Stimulated activated CD4-positive, alpha-beta T cell treated with anti-CD3 and anti-CD28 coated beads, TNF-alpha, amount 100 ng/mL, for 48 hours (primary cell): ENCODE measurements at regions not wholly inside any gene's neighbourhood (a gene's known extent, or its start where the extent isn't known, plus 50 kb on each side); places are given as distances from the start of the nearest gene placed in this dataset.

Experiments
- DNase-seq, 3 donors: peaks; one replicate each; pipeline ENCODE4 v3.0.0-alpha.2; 2020; ENCODE audit warnings: low read depth in 3 of 3

DNA sequence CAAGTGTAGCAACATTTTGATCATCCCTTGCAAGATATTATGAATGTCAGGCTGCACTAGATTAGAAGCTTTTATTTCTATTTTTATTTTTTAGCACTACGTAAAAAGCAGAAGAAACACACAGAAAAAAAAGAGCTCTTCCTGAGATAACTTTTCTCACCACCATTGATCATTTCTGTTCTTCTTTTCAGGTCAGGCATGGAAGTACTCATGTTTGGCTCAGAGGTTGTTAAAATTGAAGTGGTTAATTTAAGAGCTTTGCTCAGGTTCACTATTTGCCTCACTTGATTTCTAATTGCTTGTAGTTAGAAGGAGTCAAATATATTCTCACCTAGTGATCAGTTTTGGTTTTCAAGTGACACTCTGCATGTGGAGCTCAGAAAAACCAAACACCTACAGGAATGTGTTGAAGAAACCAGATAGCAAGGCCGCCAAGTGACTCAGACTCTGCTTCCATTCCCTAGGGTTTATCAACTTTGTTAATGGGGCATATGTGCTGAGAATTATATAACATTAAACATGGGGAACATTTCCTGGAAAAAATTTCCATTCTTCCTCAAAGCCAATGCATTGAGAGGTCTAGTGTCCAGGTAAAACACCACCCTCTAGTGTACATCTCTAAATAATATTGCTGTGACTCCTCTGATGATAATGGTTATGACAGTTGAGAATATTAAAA is 679.8 kb downstream of the CETN3 start:
- DNase-seq, result no peak

DNA sequence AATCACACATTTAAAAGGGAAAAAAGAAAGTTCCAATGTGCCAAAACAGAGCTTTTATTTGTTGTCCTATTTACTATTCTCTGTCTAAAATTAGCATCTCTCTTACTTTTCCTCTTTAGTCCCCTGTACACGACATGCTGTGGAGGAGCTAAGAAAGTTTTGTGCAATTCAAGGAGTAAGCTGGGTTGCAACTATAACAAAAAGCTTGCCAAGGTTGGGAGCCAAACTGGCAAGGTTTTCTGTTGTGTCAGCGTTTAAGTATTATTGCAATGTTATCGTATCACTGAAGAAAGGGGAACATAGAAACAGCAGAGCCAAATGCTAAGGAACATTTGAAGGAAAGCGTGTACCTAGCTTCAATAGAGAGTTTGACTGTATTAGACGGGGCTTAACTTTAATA is 680.8 kb downstream of the CETN3 start:
- DNase-seq, result no peak

DNA sequence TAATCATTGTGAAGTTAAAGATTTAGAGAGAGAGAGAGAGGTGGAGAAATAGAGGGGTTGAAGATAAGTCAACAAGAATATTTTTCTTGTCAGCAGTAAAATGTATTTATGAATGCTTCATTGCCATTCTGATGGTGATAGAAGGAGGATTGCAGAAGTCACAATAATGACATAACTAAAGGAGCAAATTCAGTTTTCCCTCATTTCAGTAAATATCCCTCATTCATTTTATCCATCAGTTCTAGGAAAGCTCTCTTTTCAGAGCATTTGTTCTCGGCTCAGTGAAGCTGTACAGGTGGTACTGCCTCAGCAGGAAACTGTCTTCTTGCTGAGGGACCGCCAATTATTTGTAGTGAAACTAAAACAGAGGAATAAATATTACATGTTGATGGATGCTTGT is 681.4 kb downstream of the CETN3 start:
- DNase-seq, result no peak

DNA sequence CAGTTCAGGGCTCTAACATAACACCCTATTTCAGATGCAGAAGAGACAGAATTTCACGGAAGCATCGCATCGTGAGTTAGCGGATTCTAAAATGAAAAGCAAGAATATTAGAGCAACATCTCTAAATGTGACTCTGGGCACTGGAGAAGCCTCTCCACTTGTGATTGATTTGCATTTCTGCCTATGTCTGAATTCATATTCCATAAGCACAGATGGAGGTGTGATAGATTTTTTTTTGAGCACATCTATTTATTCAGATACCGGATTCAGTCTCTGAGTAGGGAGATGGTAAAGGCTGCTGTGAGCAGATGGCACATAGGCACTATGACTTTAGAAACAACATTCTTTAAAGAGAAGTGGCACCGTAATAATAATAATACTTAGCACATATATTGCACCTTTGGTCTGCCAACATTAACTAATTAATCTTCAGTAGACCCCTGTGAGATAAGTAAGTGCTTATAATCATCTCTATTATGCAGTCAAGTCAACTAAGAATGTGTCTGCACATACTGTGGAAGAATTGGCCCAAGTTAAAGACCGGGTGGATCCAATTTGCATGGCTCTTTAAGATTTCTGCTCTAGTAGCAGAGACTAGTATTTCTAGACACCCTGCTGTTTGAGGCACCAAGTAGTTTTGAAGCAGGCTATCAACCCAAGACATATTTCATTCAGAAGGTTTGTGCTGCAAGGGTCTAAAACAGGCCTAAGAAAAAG is 685.0 kb downstream of the CETN3 start:
- DNase-seq, result no peak

DNA sequence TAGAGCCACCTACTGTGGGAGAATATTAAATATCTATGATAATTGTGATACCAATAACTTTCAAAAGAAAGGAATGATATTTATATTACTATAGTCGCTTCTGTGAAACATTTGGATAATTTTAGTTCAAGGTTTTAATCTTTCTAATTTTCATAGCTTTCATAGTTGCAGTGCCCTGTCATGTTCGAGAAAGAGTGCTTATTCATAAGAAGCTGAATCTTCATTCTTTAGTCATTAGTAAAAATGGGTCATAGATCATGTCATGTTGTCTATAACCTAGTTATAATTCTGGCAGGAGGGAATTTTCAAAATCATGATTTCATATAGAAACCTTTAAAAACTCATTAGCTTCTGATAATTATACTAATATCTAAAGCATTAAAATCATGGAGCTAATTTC is 685.6 kb downstream of the CETN3 start:
- DNase-seq, result no peak

DNA sequence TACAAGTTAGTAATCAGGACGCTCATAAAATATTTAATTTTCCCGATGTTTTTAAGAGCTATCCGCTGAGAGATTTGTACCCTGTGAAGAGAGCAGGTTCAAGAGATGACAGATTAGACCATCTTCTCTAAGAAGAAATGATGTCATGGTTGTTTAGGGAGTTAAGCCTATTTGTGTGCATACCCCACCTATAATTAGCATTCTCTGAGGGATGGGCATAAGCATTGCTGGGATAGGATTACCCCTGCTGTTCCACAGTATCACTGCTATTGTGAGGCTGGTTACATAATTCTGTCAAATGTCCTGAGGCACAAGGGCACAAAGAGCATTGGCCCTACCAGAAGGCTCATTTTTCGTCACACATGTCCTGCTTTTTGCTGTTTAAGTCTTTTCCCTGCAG is 687.0 kb downstream of the CETN3 start:
- no peak for DNase-seq

DNA sequence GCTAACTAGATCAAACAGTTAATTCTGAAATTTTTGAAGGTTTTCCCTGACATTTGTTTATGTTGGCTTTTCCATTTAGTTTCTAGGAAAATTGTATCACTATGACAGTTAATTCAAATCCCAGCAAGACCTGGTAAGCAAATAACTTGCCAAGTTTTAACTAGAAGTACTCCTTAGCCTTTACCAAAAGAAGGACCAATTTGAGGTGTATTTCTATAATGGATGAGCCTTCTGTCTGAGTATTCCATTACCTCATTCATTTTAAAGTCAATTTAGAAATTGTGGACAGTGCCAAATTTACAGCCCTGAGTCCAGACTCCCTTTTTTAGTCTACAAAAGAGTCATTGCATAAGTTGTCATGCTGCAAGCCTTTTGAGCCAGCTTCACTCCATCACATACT is 687.6 kb downstream of the CETN3 start:
- DNase-seq, result no peak

DNA sequence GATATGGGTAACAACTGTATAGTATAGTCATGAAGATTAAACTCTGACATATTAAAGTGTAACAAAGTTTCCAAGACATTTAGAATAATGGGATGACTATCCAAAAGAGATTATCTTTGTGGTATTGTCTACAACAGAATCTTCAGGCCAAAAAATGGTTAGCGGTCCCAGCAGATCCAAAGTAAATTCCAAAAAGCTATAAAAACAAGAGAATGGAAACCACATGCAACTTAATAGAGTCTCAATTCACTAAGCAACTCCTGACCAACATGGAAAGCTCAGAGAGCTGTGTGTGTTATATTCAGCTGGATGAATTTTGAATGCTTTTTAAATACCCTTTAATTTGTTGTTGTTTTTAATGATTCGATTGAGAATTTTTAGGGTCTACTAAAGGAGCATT is 688.2 kb downstream of the CETN3 start:
- no peak for DNase-seq

DNA sequence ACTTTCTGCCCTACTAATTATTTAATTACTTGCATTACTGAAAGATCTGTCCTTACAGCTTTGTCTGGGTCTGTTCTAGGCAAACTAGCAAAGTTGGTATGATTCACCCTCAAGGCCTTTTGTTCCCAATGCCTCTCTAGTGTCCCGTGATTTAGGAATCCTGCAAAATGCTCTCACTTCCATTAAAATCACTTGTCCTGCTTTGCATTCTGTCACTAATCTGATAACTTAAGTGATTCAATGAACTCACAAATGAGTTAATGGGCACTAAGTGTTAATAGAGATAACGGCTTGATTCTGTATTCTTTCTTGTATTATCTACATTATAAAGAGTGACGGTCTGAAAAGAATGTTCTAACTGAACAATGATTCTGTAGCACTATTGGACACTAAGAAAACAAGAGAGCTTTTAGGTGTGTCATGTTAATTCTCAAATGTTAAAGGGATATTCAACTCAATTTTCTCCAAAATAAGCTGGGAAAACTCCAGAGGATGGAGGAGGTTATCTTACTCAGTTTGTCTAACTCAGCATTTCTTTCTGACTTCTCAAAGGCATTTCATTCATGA is 697.3 kb downstream of the CETN3 start:
- no peak for DNase-seq

DNA sequence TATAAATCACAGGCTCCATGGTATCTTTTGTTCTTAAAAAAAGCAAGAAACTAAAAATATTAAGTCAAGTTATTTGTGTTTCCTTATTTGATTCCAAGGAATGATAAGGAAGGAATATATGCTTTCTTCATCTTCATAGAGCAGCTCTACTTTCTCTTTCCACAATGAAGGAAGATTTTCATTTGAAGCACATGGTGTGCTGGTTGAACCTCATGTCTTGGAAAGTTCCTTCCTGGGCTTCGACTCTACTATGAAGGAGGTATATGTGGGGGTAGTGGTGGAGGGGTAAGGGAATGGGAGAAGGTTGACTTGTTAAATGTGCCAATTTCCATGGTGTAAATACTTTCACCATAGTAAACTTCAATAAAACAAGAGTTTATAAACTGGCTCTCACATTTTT is 698.0 kb downstream of the CETN3 start:
- DNase-seq, result no peak

DNA sequence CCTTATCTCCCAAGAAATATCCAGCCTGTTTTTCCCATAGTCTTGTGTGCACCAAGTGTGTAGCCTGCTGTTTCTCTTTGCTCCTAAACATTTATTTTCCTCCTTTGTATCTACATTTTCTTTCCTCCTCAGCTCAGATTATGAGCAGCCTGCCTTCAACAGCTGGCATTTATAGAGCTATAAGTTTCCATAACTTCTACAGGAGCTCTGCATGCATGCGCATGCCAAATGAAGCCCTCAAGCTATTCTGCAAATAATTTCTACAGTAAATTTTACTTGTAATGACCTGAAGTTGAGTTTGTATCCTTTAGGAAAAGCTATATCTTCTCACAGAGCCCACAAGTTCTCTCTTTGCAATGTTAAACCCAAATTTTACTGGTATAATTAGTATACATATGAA is 699.5 kb downstream of the CETN3 start:
- no peak for DNase-seq

DNA sequence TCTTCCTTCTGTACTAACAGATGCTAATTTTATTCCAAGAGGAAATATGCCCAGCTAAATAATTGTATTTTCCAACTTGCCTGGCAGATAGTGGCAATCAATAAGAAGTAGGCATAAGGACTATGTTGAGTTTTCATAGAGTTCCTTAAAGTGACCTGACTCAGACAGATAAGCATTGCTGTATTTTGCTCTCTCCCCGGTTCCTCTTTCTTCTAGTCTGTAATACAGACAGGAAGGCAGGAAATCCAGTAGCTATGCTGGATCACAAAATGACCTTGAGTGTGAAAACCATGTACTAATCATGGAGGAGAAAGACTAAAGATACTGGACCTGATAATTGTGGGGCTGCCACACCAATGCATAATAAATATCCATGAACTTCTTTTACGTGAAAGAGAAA is 701.7 kb downstream of the CETN3 start:
- no peak for DNase-seq

DNA sequence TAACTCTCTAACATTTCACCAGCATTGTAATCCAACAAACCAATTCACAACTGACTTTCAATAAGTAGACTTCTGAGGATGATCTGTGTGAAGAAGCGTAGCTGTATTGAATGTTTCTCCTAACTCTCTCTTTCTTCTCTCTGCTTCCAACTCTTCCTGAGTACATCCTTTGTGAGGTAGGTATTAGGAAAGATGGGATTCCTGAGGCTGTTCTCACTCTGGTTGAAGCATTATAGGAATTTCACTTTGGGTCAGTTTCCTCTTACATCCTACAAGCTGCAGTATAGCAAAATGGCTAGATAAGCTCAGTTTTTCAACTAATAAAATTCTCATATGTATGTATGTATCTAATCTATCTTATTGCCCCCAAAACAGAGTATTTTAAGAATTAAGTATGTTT is 702.8 kb downstream of the CETN3 start:
- DNase-seq, result no peak

DNA sequence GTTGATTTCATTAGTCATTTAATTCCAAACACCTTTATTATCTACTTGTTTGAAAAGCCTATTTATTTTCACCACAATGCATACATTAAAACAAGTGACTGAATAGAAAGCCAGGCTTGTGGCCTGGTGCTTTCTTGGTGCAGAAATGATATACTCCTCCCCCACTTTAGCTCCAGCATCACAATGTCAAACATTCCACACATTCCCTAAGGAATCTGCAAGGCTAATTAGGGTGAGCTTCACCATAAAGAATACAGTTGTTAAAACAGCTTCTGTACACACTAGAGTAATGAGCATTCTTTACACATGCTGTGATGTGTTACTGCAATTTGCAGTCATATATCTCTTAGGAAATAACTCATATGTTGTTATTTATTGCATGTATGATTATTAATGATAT is 705.7 kb downstream of the CETN3 start:
- no peak for DNase-seq

DNA sequence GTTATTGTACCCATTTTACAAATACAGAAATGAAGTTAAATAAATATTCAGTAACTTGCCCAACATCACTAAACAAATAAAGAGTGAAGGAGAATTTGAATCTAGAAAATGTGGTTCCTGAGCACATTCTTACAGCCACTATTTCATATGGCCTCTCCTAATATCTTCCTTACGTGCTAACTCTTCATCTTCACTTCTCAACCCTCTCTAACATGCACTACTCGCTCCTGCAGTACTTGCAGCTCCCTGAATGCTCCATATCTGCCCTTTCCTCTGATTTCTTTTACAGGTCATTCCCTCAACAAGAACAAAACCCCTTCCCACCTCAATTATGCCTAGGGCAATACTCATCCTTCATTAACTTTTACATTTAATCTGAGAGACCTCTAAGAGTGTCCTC is 711.5 kb downstream of the CETN3 start:
- DNase-seq, result no peak

DNA sequence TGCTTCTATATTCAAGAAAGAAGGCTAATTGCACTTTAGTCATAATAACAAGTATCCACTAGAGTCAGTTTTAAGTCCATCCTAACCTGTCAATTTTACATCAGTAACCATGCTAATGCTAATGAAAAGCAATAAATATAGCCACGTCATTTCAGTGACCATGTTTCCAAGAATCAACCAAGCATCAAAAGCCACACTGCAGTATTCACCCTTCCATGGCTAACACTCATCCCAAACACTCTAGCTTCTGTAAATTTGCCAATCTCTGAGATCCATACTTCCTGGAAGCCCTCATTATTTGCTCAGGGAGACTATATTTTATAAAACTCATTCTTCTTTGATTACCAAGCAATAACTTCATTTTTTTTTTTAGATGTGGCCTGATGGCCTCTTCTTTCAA is 712.0 kb downstream of the CETN3 start:
- no peak for DNase-seq

DNA sequence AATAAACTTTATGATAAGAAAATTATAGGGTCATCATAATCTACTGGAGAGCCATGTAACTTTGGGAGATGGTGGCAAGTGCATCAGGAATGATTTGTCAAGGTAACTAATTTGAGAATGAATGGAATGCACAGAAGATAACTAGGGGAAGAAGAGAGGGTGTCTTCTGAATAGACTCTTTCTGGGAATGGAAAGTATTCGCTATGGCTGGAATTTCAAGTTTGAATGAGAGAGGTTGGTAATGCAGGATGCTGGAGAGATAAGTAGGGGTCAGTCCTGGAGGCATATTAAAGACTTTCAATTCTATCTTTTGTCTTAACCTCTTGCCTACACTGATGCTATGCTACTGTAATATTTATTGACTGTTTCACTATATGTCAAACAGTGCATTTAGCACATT is 714.2 kb downstream of the CETN3 start:
- no peak for DNase-seq

DNA sequence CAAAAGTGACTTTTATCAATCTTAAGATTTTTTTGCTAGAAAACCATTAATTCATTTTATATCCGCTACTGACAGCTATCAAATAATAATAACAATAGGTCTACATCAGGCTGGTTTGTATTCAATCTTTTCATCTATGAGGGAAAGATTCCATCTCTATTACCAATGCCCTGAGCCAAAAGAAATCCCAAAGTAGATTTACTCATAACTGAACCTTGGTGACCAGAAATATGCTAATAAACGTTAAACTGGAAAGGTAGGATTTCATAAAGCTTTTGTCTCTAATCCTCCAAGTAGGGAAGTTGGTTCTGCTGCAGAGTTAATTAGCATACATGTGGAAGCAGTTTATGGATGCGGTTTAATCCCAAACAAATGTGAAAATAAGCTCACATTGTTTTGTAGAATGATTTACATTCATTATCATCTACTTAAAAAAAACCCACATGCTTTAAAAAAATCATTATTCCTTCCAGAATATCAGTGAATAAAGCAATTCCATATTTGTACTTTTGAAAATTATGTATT is 715.5 kb downstream of the CETN3 start:
- DNase-seq, result no peak

DNA sequence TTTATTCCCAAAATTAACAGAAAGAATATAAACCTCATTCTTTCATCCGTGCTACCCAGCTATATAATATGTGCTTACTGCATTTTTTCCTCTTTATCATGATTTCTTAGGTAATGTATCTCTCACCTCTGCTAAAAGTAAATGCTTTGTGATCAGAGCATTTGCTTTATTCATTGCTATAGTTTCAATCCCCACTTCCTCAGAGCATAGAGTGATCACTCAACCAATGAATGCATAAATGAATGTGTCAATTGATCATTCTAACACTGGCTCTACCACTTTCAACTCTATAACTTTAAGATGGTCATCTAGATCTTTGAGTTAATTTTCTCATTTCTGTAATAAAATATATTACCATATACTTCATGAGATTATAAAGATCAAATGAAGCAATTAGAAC is 719.2 kb downstream of the CETN3 start:
- DNase-seq, result no peak

DNA sequence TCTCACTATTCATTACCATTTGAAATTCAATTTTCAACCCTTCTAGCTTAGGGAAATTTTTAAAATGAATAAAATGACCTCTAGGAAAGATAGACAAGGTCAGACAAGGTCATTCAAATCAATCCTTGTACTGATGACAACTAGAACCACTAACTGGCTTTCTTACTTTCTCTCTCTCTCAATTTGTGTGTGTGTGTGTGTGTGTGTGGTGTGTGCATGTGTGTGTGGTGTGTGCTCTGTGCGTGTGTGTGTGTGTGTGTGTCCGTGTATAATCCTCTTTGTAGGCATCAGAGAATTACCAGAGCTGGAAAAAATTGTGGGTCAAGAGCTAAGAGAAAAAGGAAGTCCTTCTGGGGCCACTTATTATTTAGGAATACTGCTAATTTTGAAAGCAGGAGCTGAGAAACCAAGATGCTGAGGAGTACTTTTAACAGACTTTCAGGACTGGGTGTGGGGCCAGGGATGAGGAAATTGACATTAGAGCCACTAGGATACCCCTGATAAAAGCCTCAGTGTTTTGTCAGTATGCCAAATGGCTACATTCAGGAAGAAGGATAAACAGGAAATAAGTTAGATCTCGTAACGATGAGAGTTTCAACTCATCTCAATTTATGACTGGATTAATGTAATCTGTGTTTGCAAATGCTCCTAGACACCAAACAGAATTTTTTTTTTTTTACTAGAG is 723.3 kb downstream of the CETN3 start:
- DNase-seq, result no peak

DNA sequence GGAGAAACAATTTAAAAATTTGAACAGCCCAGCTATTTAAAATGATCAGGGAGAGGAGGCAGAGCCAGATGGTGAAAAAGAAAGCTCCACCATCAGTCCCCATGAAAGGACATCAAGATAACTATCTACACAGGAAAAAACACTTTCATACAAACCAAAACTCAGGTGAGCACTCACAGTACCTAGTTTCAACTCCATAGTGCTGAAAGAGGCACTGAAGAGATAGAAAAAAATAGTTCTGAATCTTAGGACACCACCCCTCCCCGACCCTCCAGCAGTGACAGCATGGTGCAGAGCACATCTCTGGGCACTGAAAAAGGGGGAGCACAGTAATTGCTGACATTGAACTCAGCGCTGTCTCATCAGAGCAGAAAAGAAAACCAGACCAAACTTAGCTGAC is 732.9 kb downstream of the CETN3 start:
- no peak for DNase-seq

DNA sequence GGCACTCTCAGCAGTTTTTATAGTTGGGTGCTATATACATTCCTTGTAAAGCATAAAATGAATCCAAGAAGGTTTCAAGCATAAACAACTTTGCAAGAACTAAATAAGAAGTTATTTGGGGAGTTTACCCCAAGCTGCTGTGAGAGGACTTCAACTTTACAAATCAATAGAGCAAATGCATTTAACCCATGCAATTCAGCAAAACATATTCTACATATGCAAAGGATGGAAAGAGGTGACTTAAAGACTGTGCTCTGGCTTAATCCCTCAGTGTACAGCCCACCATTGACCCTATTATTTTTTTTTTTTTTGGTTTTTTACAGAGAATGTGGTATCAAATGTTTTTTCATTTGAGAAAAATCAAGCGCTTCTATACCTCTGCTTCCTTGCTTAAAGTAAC is 736.5 kb downstream of the CETN3 start:
- no peak for DNase-seq

DNA sequence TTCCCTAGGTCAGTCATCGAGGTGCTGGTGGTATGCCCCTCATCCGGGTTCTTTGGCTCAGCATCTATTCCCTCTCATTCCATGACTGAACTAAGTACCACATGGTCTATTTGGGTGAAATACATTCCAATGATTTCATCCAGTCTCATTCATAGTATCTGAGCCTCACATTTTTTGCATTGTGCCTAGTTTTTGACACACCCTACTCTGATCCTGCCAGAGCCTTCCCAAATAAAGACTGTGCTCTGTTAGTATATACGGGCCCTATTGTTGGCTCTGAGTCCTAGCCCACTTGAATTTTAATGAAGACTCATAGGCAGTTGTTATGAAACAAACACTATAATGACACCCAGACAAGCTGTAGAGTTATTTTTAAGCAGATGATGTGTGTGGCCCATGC is 740.7 kb downstream of the CETN3 start:
- DNase-seq, result no peak
